HG03135 (cell line): ENCODE measurements at regions not wholly inside any gene's neighbourhood (a gene's known extent, or its start where the extent isn't known, plus 50 kb on each side); places are given as distances from the start of the nearest gene placed in this dataset.
"Not testable (repeated sequence)": the region's sequence is repeated elsewhere in the genome, so short reads cannot be mapped to it uniquely, and the experiment has no call there.

Experiments used
- ATAC-seq: cut with Tn5 transposase; IDR thresholded peaks from one replicate; pipeline ENCODE4 v1.9.1; 2021; ENCODE audit warnings: mild to moderate bottlenecking, moderate library complexity; ENCODE audit not compliant: unreplicated experiment

DNA sequence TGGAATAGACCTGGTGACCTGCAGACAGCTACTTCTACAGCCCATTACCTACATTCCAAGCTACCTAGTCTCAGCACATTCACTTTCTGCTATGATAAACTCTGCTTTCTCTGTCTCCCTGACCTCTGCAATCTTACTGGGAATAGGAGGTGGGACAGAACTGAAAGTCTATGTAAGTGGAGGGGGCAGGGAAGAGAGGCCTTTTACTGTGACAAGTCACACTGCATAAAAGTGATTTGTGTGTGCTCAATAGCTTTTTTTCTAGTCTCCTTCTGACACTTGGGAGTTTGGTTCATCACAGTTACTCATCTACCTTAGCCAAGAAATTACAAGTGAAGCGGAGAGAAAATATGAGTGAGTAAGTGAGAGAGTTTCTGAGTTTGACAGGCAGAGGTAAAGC, 322.4 kb downstream of the OLFM4 start:
- no peak for ATAC-seq

DNA sequence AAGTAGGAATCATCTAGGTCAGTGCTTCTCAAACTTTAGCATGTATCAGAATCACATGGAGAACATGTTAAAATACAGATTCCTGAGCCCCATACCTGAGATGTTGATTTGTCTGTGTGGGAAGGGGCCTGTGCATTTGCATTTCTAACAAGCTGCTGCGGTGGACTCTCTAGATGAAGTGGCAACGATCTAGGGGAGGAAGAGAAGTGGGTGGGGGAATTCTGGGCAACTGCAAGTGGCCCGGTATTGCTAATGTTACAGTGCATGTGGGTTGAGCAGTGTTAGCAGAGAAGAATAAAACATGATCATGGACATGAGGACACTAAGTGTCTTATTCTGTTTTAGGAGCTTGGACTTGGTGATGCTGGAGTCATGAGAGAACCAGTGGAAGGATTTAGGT, 329.0 kb downstream of the OLFM4 start:
- ATAC-seq: no peak

DNA sequence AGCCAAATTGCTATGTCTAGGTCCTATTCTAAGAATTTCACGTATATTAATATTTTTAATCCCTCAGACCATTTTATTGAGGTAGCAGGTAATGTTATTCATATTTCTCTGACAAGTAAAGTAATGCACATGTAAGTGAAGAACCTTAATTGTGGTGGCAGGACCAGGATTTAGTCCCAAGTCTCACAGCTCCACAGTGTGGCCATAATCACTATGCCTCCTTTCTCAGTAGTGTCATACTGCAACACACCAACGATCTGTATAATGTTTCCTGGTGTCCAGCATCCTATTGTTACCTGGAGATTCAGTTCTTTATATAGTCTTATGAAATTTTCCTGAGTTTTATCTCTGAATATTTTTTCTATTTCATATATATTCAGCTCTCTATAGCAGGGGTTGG, 340.3 kb downstream of the OLFM4 start:
- no peak for ATAC-seq

DNA sequence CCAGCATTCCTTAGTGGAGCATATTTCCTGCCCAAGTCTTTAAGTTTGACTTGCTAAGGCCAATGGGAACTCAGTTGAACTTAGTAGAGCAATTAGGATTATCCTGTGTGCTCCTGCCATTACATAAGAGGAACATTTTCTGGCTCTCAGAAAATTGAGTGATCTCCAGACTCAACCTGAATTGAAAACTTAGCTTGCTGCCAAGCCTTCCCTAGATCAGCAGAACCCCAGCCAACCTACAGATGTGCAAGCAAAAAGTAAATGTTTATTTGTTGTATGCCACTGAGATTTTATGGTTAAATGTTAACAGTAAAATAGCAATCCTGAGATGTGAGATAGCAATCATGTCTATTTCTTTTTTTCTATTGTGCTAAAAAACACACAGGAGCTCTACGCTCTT, 350.9 kb downstream of the OLFM4 start:
- no peak for ATAC-seq

DNA sequence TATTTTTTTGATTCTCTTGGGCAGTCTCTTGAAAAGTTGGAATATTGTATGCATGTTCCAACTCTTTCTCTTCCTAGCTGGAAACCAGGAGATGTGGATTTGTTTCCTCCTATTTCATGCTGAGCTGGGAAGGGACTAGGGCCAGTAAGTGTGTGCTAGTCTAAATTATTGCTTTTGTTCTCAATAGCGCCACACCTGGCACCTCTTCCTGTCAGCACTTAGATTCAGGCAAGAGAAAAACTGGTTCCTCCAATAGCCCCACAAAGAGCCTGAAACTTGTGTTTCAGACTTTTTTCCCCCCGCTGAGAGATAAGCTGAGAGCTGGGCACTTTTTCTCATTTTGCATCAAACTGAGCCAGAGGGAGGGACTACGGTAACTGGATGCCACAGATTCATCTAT, 353.4 kb downstream of the OLFM4 start:
- ATAC-seq: no peak

DNA sequence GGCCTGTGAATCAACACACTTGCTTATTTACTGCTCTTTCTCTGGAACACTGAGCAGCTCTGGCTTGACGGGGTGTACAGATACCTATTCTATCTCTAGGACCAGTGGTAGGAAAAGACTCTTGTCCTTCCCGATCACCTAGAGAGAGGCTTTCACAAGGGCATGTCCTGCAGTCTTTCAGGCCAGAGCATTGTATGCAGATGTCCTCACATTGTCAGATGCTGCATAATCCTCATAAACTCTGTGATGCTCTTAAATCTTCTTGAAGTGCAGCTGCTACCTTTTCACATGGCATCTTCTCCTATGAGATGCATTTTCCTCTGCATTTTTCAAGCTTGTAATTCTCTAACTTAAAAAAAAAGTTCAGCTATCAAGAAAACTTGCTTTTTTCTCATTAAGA, 369.4 kb downstream of the OLFM4 start:
- no peak for ATAC-seq

DNA sequence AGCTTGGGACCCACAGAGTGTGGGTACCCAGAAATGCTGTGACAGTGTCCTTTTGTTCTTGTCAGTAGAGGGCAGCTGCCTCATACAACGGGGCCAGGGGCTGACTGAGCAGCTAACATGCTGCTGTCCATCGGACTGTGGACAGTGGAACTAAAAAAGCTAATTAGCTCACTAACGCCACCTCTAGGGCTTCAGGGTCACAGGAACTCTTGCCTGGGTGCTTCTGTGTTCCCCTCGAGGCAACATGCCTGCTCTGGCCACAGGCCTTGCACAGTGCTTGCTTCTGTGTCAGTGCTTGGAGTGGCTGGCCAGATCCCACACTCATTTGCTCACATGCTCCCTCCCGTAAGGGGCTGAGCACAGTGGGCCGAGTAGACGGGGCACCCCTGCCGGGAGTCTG, 377.0 kb downstream of the OLFM4 start:
- no peak for ATAC-seq

DNA sequence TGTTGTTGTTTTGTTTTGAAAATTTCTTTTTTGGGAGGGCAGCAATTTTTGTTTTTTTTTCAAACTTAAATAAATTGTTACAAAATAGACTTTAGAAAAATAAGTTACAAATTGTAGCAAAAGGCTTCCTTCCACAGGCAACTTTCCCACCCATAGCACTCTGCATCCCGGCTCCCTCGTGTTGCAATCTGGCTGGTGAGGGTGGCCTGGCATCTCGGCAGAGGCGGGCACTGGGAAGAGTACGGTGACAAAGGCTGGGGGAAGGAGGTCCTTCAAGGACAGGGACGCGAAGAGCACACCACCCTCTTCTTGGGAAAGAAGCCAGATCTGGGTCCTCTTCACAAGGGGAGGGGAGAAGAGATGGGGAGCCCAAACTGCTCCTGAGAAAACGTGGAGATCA, 379.7 kb downstream of the OLFM4 start:
- ATAC-seq: no peak

DNA sequence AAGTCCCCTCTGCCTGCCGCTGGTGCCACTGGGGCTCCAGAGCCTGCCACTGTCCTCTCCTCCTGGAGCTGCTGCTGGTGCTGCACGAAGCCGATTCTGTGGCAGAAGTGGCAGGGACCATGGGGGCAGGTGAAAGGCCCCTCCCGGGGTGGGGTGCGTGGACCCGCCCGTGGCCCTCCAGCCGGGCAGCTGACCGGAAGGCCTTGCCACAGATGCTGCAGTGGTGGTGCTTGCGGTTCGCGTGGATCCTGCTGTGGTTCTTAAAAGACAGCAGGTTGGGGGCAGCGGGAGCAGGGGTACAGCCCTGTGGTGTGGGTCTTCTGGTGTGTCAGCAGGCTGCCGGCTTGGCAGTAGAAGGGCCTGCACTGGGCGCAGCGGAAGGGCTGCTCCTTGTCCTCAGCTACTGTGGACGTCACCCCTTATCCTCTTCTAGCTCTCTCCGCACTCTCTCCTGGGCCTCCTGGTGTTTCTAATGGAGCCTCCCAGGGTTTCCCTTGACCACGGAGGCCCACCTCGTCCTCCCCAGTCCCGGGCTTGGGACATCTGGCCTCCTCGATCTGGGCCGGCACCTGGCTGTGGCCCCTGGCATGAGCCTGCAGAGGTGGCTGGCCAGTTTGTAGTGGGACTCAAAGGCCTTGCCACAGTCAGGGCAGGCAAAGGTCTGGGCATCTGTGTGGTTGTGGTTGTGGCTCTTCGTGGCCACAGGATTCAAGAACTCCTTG, 380.4 kb downstream of the OLFM4 start:
- no peak for ATAC-seq

DNA sequence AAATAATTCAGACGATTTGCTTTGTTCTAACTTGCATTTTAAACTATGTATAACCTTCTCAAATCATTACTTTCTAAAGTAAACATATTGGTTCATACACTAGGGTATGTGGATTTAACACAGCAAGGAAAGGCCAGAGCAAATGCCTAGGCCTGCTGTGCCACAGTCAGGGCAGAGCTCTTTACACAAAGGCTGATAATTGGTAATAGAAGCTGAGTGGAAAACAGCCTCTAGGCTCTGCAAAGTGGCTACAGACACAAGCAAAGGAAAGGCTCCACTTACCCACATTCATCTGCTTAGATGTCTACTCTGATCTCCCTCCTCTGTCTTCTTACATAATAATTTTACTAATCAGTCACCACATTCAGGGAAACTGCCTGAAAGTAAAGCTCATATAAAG, 382.9 kb downstream of the OLFM4 start:
- no peak for ATAC-seq

DNA sequence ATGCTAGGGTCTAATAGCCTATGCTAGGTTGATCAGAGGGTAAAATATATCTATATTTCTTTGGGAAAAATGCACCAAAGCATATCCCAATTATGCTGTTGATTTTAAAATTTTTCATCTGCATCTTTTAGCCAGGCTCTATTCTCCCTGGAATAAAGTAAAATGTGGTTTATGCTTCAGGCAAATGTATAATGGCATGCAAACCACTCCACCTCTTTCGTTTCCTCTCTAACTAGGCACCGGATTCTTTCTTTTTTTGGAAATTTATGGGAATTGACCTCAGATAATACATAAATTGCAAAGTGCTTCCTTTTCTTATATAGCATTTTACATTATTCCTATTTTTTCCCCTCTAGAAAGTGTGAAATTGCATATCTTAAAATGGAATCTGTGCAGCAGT, 386.5 kb downstream of the OLFM4 start:
- ATAC-seq: no peak

DNA sequence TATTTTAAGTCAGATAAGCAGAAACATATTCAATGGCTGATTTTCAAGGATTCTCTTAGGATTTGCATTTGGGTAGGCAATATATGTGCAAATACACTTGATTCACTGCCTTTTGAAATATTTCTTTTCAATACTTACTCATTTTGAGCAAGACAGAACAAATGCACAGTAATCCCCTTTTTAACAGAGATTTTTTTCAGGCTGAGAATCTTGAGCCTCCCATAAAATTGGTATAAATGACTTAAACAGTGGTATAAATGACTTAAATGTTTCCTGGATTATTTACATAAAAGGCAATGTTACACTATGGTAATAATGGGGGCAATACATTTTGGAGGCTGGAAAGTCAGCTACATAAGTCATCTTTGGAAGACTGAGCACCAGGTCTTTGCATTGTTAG, 389.0 kb downstream of the OLFM4 start:
- ATAC-seq: no peak

DNA sequence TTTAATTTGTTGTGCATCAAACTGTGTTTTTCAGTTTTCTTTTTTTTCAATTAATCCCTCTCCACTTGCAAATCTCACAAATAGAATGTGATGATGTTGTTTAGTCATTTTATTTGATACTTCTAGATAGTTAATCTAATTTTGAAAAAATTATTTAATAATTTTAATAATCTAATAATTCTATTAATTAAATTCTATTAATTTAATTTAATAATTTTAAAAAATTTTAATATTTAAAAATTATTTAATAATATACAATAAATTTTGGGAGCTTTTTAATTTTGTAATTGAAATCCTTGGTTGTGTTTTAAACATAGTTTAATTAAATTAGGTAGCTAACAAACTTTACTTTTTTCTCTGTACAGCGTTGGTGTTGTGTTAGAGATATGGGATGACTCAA, 393.8 kb downstream of the OLFM4 start:
- no peak for ATAC-seq

DNA sequence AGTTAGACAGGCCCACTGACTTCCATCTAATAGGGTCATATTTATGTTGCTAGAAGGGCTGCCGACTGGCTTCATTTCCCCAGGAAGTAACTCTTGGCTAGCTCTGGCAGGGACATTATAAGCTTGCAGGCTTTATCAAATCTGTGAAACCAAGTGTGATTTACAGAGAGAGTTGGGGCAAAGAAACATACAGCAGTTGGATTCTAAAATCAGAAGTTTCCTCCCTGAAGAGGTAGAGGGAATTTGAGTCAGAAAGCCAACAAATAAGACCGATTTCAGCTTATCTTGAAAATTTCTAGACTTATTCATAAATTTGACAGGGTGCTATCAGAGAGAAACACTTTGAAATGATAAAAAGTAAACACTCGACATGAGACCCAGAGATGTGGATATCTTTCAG, 407.8 kb downstream of the OLFM4 start:
- ATAC-seq: no peak

DNA sequence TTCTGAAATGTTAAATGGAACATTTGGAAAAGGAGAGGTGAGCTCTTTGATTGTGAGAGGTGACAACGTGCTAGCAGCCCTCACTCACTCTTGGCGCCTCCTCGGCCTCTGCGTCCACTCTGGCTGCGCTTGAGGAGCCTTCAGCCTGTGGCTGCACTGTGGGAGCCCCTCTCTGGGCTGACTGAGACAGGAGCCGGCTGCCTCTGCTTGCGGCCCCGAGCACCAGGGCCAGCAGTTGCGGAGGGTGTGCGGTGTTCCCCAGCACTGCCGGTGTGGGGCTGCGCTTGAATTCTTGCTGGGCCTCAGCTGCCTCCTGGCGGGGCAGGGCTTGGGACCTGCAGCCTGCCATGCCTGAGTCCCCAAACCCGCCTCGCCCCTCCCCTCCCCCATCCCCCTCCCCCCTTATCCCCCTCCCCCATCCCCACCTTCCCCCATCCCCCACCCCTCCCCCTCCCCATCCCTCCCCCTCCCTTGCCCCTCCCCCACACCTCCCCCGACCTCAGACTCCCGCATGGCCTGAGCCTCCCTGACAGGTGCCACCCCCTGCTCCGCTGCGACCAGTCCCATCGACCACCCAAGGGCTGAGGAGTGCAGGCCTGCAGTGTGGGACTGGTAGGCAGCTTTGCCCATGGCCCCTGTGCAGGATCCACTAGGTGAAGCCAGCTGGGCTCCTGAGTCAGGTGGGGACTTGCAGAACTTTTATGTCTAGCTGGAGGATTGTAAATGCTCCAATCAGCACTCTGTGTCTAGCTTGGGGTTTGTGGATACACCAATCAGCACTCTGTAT, 411.0 kb downstream of the OLFM4 start:
- no peak for ATAC-seq

DNA sequence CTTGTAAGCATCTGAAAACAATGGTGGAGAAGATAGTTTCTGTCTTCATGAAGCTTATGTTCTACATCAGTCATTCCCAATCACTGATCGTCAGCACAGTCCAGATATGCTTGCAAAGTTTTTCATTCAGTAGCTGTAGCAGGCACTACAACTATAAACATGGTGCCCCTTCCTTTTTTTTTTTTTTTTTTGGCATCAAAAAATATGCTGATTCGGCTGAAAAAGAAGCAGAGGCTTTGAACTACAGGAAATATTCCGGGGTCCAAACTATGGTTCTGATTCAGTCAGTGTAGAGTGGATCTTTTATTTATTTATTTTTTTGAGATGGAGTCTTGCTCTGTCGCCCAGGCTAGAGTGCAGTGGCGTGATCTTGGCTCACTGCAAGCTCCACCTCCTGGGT, 414.4 kb downstream of the OLFM4 start:
- no peak for ATAC-seq

DNA sequence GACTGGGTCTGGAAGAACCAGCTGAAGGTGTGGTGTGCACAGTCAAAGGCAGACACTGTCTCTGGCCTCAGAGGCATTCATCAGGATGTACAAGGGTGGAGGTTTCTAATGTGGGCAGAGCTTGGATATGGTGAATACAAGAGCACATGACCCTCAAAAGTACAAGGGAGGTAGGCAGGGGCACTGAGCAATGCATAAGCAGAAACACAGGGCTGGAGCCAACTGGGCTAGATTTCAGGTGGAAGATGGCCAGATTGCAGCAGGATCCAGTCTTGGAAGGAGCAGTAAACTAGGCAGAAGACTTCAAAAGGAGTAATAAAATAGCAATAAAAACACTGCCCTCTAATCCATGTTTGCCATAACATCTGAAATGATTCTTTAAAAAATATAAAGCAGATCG, 417.1 kb downstream of the OLFM4 start:
- no peak for ATAC-seq

DNA sequence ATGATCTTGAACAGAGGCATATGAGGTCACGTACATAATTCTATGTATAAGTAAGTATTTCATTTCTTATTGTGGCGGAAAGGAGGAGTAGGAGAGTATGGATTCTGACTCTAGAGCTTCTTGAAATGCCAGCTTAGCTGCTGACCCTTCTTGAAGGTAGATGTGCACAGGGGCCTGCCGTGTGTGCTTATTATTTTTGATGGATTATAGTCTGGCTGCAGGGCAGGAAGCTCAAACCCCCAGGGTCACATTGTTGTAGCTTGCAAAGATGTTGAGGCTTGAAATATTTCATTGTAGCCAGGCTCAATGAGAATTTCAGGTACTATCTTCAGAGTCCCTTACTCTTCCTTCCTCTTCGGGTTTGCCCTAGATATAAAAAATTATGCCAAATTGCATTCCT, 418.8 kb downstream of the OLFM4 start:
- ATAC-seq: no peak

DNA sequence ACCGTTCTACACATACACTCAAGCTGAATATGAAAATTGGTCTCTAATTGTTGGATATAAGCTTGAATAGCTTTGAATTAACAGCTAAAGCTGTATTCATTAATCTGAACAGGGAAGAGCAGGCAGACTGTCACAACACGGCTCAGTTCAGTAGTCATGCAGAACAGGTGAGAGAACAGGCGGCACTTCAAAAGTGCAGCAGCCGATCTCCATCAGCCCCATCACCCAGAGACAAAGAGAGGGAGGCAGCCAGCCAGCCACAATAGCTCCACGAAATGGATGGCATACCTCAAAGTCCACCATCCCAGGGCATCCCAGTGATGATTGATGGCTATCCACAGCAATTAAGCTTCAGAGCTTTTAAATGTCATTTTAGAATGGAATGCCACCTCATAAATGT, 419.2 kb downstream of the OLFM4 start:
- no peak for ATAC-seq

DNA sequence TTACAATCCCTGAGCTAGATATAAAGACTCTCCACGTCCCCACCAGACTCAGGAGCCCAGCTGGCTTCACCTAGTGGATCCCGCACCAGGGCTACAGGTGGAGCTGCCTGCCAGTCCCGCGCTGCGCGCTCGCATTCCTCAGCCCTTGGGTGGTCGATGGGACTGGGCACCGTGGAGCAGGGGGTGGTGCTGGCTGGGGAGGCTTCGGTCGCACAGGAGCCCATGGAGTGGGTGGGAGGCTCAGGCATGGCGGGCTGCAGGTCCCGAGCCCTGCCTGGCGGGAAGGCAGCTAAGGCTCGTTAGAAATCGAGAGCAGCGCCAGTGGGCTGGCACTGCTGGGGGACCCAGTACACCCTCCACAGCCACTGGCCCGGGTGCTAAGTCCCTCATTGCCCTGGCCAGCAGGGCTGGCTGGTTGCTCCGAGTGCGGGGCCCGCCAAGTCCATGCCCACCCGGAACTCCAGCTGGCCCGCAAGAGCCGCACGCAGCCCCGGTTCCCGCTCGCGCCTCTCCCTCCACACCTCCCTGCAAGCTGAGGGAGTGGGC, 423.7 kb downstream of the OLFM4 start:
- ATAC-seq: not testable (repeated sequence)

DNA sequence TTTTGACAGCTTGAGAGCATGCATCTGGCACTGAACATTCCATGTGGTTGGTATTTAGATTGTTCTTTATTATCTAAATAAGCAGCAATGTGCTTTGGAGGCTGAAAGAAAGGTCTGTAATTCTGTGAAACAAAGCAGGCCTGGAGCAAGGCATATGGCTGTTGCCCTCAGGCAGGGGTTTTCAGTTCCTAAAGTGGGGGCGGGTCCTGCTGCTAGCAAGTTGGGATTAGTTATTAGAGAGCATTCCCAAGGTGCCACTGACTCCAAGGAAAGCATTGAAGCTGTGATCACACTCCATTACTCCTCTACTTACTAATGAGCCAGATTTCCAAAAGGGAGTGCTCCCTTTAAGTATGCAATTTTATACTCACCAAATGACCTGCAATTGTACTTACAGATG, 432.2 kb downstream of the OLFM4 start:
- no peak for ATAC-seq

DNA sequence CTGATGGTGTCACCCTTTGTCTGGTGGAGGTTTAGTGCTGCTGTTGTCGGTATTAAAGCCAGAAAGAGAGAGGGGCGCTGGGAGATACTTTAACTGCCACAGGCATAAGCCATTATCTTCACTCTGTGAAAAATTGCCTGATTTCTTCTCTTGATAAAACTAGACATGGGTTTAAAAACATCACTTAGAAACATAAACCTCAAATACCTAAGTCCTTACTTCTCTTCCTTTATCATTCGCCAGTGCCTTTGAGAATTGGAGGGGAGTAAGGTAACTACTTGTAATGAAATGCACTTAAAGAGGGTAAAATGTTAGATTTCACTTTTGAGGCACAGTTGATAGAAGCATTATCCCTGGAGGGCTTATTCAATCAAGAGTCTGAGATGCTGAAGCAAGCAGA, 434.5 kb downstream of the OLFM4 start:
- ATAC-seq: no peak
